GM12892 (cell line): ENCODE measurements at regions not wholly inside any gene's neighbourhood (a gene's known extent, or its start where the extent isn't known, plus 50 kb on each side); places are given as distances from the start of the nearest gene placed in this dataset.

Experiments
- DNase-seq: peaks from one replicate; pipeline ENCODE4 v3.0.0; 2011; ENCODE audit not compliant: insufficient read length
- FAIRE-seq: peaks from 2 replicates; lab custom pipeline; 2011; peaks lifted over from hg19 to GRCh38; lab: Jason Lieb, UNC
- POLR2A ChIP-seq: IDR thresholded peaks from 2 replicates; pipeline ENCODE4 v1.6.1; 2011; ENCODE audit warnings: low read depth, low read length, control low read depth
- POLR2AphosphoS5 ChIP-seq: IDR thresholded peaks from 2 replicates; pipeline ENCODE4 v1.6.1; 2011; ENCODE audit warnings: low read depth, low read length, control low read depth
- TAF1 ChIP-seq: IDR thresholded peaks from 2 replicates; pipeline ENCODE4 v1.6.1; 2011; ENCODE audit warnings: low read depth, mild to moderate bottlenecking, control low read depth, low read length, borderline replicate concordance

DNA sequence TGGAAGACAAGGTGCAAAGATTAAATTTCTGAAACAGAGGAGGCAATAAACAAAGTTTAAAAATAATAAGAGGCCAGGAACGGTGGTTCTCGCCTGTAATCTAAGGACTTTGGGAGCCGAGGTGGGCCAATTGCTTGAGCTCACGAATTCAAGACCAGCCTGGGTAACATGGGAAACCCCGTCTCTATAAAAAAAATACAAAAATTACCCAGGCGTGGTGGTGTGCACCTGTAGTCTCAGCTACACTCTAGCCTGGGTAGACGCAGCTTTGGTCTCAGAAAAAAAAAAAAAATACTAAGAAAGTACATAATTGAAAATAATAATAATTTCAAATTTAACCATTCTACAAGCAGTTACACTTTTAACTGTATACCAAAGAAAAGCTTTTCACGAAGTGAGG, 744.6 kb upstream of the POU3F3 start:
- DNase-seq, result no peak
- TF ChIP-seq POLR2A, result no peak
- no peak for FAIRE-seq

DNA sequence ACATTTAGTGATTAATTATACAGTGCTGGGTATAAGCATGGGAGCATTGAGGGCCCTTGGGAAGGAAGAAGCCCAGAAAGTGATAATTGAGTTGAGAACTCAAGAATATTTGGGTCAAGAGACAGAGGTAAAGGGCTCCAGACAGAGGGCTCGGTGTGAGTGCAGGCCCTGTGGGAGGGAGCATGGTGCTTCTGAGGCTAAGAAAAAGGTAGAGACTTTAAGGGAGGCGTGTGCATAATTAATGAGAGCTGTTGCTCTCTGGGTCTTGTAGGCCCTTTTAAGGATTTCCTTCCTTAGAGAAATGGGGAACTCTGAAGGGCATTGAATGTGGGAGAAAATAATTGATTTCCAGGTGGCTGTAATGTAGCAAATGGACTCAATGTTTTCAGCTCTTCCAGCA, 735.0 kb upstream of the POU3F3 start:
- no peak for DNase-seq
- no peak for TF ChIP-seq POLR2A
- no peak for TF ChIP-seq POLR2AphosphoS5
- TF ChIP-seq TAF1, result no peak
- FAIRE-seq, result no peak

DNA sequence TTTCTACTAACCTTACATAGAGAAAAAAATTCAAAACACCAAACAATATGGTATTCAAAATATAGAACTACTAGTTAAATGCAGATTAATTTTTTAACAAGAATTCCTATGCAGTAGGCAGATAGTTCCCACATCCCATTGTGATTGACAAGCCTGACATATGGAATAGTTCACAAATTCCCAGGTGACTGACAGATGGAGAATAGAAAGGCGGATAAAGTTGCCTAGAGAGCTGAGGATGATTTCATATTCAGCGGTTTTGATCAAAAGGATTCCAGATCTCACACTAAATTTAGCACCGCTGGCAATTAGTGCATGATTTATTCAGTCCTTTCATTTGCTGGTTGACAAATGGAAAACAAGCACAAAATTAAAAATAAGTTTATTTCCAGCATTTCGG, 733.7 kb upstream of the POU3F3 start:
- no peak for FAIRE-seq
- no peak for TF ChIP-seq TAF1
- no peak for TF ChIP-seq POLR2A
- TF ChIP-seq POLR2AphosphoS5, result no peak

DNA sequence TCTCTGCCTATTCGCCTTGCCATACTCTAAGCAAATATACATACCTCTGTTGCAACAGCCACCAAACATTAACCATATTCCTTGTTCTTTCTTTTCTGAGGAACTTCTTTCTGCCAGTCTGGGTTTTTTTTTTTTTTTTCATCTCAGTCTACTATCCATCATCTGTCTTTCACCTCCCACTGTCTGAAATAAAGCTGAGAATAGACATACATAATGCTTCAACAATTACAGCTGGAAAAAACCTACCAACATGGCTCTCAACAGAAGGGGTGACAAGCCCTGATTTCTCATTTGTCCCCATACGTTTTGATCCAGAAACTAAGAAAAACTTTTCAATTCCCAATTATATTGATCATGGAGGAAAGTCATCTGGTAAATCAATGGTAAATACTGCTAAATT, 728.8 kb upstream of the POU3F3 start:
- no peak for DNase-seq
- no peak for TF ChIP-seq TAF1
- FAIRE-seq, result no peak

More for the DNA sequence above, 733.7 kb upstream of the POU3F3 start:
- DNase-seq, result no peak

DNA sequence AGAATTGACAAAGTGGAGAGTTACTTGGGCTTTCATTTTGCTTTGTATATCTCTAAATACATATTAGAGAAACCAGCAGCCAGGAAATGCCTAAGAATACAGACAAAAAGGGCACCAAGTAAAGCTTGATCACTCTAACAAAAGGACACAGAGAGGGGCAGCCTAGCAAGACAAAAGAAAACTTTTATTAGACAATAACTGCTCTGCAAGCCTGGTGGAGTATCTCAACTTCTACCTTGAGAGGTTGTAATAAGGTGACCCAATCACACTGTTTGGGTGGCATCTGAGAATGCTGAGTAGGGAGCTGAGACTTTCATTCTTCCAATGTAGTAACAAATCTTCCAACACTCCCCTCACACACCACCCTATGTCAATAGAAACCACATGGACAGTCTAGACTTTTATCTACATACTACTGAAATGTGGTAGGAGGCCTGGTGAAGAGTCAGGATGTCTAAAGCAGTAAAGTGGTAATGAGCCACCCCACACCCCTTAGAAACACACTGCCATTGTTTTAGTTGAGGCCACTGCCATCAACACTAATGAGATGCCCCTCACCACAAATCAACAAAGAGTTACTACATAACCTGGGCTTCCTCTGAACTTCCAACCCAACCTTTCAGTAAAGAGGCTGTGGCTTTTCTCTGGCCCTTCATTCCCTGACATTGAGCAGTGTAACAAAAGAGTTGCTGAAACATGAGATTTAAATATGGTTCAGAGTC, 726.7 kb upstream of the POU3F3 start:
- DNase-seq, result no peak
- no peak for TF ChIP-seq POLR2AphosphoS5
- no peak for TF ChIP-seq POLR2A
- TF ChIP-seq TAF1, result no peak
- FAIRE-seq, result no peak

DNA sequence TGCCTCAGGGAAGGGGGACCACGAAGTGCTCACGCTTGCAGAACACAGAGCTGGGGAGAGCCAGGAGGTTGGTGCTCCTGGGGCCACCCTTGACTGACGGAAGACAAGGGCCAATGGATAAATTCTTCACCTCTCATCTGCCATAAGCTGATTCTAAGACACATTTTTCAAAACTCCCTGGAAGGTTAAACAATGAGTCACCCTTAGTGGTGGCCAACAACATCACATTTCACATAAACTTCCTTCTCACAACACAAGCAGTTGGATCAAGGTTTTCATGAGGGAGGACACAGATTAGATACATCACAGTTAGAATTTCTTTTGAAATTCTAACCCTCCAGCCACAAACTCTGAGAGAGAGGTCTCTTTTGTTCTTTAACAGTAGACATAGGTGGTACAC, 713.6 kb upstream of the POU3F3 start:
- no peak for FAIRE-seq
- TF ChIP-seq TAF1, result no peak
- no peak for TF ChIP-seq POLR2A
- no peak for TF ChIP-seq POLR2AphosphoS5
- no peak for DNase-seq

DNA sequence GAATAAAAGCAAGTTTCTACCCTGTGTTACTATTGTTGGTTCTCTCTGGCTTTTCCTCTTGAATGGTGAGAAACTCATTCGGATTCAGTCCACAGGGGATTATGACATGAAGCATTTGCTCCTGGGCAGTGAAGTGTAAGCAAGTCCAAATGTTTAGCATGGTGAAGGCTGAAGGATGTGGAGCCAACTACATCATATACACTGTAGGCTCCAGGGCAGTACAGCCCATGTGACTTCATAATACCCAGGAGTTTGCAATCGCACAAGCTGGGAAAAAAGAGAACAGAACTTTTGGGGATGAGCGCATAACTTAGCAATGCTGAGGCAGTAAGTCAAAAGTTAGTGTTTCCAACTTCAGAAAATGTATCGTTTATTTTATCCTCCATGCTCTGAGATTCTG, 695.7 kb upstream of the POU3F3 start:
- TF ChIP-seq POLR2A (no peak), POLR2AphosphoS5 (no peak), TAF1 (no peak)
- DNase-seq (no peak), FAIRE-seq (no peak)

DNA sequence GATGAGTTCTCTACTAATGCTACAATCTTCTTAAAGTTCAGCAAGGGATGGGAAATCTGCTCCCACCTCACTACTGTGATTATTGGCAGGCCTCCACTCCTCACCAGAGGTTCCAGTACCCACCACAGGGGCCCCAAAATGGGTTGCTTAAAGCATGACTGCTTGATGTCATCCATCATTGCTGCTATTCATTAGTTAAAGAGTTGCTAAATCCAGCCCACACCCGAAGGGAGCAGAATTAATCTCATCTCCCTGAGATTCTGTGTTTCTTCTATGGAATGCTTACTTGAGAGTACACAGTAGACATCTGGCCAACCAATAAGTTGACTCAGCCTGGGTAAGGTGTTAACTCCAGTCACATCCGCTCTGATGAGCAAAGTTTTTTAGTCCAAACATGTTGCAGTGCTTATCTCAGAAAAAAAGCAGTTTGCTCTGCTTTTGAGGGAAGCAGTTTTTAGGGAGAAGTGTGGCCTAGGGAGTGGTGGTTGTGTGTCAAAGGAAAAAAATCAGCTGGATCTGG, 690.2 kb upstream of the POU3F3 start:
- TF ChIP-seq TAF1, result no peak
- no peak for FAIRE-seq
- DNase-seq, result no peak

DNA sequence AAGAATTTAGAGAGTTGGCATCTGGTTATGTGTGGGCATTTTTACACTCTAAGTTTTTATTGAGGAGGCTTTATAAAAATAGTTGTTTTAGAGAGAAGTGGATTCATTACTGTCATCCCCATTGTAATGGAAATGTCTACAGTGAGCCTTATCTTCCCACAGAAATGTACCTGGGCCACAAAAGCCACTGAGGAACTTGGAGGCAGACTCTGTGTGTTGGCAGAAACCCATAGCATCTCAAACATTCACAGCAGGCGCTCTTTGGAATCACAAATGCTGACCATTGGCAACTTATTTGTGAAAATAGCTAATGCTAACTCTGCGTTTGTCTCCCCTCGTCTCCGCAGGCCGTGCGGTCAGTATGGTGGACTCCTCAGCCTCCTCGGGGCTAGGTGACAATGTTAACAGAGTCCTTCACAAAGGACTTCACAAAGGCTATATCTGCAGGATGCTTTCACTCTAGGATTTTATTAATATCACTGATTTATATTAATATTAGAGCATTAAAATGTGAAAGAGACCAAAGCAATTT, 689.1 kb upstream of the POU3F3 start:
- FAIRE-seq (no peak), DNase-seq (no peak)
- no peak for TF ChIP-seq TAF1
- no peak for TF ChIP-seq POLR2AphosphoS5
- TF ChIP-seq POLR2A, result no peak

DNA sequence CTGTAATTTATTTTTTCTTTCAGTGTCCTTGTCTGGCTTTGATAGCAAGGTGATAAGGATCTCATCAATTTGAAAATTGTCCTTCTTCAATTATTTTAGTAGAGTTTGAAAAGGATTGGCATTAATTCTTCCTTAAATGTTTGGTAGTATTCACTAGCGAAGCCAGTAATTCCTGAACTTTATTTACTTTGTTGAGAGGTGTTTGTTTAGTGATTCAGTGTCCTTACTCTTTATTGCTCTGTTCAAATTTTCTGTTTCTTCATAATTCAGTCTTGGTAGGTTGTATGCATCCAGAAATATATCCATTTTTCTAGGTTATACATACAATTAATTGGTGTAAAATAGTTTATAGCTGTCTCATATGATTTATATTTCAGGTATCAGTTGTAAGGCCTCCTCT, 676.7 kb upstream of the POU3F3 start:
- FAIRE-seq (no peak), DNase-seq (no peak)
- TF ChIP-seq POLR2AphosphoS5, result no peak
- no peak for TF ChIP-seq POLR2A
- no peak for TF ChIP-seq TAF1

DNA sequence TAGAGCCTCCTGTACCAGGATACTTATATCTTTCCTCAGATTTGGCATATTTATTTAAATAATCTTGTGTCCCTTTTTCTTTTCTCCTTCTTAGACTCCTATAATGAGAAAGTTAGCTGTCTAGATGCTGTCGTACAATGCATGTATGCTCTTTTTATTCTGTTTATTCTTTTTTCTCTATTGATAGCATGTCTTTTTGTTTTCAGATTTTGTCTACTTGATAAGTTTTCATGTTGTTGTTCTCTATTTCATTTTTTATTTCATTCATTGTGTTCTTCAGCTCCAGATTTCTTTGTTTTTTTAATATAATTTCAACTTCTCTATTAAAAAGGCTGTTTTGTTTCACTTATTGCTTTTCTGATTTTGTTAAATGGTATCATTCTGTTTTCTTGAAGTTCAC, 674.3 kb upstream of the POU3F3 start:
- DNase-seq (no peak), FAIRE-seq (no peak)
- TF ChIP-seq POLR2AphosphoS5 (no peak), POLR2A (no peak), TAF1 (no peak)

DNA sequence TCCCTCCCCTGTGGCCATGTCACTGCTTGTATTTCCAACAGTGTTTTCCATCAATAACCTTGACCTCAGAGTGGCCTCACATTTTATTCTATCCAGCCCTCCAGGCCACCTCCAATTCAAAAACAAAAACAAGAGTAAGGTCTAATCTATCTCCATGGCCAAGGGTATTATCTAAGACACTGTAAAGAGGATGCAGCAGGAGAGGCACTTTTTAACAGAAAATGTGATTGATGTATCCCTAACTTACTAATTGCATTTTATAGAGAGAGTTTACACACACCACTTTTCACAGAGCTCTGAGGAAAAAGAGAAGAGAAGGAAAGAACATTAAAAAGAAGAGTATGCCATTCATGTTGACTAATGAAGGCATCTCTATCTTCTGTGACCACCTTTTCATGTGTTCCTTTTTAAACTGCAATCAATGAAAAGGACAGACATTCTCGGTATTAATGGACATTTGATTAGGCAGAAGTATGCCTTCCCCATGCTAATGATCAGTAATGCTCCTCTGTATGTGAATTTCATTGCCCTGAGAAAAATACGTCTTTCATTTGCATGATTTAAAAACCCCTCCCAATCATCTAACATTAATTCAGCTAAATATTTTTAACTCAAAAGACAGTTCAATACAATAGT, 653.3 kb upstream of the POU3F3 start:
- no peak for TF ChIP-seq TAF1
- no peak for TF ChIP-seq POLR2AphosphoS5
- TF ChIP-seq POLR2A, result no peak
- DNase-seq, result no peak

More for the DNA sequence above, 653.3 kb upstream of the POU3F3 start:
- no peak for FAIRE-seq
